HL-60 (cell line): ENCODE measurements at regions not wholly inside any gene's neighbourhood (a gene's known extent, or its start where the extent isn't known, plus 50 kb on each side); places are given as distances from the start of the nearest gene placed in this dataset.

Source experiments
- DNase-seq, 2 experiments: peaks; one replicate each; pipeline ENCODE4 v3.0.0-alpha.2; 2010 to 2020; ENCODE audit warnings: low read depth in 1 of 2, low spot score in 1 of 2
- H3K27ac ChIP-seq: fragments of 250-450 bp; sonication (Bioruptor Pico); replicated peaks from 2 replicates; pipeline ENCODE4 v1.5.1; 2020; ENCODE audit warnings: mild to moderate bottlenecking, moderate library complexity
- H3K27me3 ChIP-seq: fragments of 250-450 bp; sonication (Bioruptor Pico); 2 replicates; pipeline ENCODE4 v1.5.1; 2021; ENCODE audit warnings: mild to moderate bottlenecking, moderate library complexity; ENCODE audit not compliant: insufficient read depth, poor library complexity, severe bottlenecking
- H3K4me3 ChIP-seq: replicated peaks from 2 replicates; pipeline ENCODE4 v1.5.1; 2011; ENCODE audit warnings: mild to moderate bottlenecking, control low read depth, low read length; ENCODE audit not compliant: insufficient read depth
- GABPA ChIP-seq: IDR thresholded peaks from 2 replicates; pipeline ENCODE4 v1.6.1; 2012; ENCODE audit warnings: low read depth
- POLR2AphosphoS5 ChIP-seq: IDR thresholded peaks from 2 replicates; pipeline ENCODE4 v1.6.1; 2012; ENCODE audit warnings: low read depth
- SPI1 ChIP-seq: IDR thresholded peaks from 2 replicates; pipeline ENCODE4 v1.6.1; 2012; ENCODE audit warnings: low read depth, mild to moderate bottlenecking, borderline replicate concordance
- TF ChIP-seq, protein P1 (sequence below): IDR thresholded peaks from one replicate; pipeline ENCODE4 v1.5.1; 2011; ENCODE audit warnings: low read length, control low read depth, inconsistent platforms; ENCODE audit not compliant: insufficient read depth
- TF ChIP-seq, protein P2 (sequence below): IDR thresholded peaks from 2 replicates; pipeline ENCODE4 v1.6.1; 2012; ENCODE audit warnings: low read depth; ENCODE audit not compliant: insufficient replicate concordance

DNA sequence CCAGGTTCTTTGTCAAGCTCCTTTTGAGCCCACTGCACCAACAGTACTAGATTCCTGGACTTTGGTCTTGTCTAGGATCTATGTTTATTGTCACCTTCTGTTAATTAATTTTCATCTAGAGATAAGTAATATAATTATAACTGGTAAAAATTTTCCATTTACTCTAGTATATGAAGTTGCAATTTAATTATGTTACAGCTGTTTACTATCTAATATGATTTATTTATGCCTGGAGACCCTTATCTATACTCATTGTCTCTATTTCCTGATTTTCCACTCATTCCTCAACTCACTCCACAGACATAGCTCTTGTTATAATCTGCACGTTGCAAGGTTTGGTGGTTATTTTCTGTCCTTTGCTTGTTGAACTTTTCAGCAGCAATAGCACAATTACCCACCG, 63.2 kb upstream of the PHF14 start:
- TF ChIP-seq, protein P1, sequence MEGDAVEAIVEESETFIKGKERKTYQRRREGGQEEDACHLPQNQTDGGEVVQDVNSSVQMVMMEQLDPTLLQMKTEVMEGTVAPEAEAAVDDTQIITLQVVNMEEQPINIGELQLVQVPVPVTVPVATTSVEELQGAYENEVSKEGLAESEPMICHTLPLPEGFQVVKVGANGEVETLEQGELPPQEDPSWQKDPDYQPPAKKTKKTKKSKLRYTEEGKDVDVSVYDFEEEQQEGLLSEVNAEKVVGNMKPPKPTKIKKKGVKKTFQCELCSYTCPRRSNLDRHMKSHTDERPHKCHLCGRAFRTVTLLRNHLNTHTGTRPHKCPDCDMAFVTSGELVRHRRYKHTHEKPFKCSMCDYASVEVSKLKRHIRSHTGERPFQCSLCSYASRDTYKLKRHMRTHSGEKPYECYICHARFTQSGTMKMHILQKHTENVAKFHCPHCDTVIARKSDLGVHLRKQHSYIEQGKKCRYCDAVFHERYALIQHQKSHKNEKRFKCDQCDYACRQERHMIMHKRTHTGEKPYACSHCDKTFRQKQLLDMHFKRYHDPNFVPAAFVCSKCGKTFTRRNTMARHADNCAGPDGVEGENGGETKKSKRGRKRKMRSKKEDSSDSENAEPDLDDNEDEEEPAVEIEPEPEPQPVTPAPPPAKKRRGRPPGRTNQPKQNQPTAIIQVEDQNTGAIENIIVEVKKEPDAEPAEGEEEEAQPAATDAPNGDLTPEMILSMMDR, result no peak
- TF ChIP-seq SPI1, result no peak
- no peak for TF ChIP-seq GABPA
- TF ChIP-seq, protein P2, sequence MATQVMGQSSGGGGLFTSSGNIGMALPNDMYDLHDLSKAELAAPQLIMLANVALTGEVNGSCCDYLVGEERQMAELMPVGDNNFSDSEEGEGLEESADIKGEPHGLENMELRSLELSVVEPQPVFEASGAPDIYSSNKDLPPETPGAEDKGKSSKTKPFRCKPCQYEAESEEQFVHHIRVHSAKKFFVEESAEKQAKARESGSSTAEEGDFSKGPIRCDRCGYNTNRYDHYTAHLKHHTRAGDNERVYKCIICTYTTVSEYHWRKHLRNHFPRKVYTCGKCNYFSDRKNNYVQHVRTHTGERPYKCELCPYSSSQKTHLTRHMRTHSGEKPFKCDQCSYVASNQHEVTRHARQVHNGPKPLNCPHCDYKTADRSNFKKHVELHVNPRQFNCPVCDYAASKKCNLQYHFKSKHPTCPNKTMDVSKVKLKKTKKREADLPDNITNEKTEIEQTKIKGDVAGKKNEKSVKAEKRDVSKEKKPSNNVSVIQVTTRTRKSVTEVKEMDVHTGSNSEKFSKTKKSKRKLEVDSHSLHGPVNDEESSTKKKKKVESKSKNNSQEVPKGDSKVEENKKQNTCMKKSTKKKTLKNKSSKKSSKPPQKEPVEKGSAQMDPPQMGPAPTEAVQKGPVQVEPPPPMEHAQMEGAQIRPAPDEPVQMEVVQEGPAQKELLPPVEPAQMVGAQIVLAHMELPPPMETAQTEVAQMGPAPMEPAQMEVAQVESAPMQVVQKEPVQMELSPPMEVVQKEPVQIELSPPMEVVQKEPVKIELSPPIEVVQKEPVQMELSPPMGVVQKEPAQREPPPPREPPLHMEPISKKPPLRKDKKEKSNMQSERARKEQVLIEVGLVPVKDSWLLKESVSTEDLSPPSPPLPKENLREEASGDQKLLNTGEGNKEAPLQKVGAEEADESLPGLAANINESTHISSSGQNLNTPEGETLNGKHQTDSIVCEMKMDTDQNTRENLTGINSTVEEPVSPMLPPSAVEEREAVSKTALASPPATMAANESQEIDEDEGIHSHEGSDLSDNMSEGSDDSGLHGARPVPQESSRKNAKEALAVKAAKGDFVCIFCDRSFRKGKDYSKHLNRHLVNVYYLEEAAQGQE, result no peak
- TF ChIP-seq POLR2AphosphoS5, result no peak
- no peak overlapping the region for H3K27ac ChIP-seq
- H3K4me3 ChIP-seq, result no peak overlapping the region
- no peaks in the 10 kb centered on the region for H3K27me3 ChIP-seq
- no peak for DNase-seq

- DNase-seq, result no peak
- TF ChIP-seq, protein P2, result no peak
- TF ChIP-seq SPI1 (no peak), GABPA (no peak), POLR2AphosphoS5 (no peak)
- TF ChIP-seq, protein P1, result no peak
- no peaks in the 10 kb centered on the region for H3K27me3 ChIP-seq
- H3K27ac ChIP-seq, result no peak overlapping the region
- H3K4me3 ChIP-seq, result no peak overlapping the region
Measured at GRCh38 chr7:10912077-10912476, 61.6 kb upstream of the PHF14 start.

DNA sequence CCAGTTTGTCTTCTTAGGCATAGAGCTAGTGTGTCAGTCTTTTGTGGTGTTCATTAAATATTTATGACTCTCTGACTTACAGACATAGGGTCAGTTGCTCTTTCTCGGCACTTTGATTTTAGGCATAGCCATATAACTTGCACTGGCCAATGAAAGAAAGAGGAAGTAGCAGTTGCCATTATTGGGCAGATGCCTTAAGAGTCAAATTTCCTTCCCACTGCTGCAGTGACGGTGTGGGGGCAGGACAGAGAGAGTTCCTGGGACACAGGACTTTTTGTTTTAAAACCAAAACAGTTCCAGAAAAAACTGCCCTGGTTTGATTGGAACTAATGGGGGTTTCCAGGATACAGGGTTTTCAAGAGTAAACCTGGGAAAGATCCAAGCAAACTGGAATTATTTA, 60.2 kb upstream of the PHF14 start:
- Histone ChIP-seq H3K27ac (no peak overlapping the region), H3K27me3 (no peaks in the 10 kb centered on the region), H3K4me3 (no peak overlapping the region)
- TF ChIP-seq SPI1, result 0 out of 2 replicates have a peak, but pooled peaks have one; percentile 26
- TF ChIP-seq, protein P1, result no peak
- DNase-seq, result no peak

DNA sequence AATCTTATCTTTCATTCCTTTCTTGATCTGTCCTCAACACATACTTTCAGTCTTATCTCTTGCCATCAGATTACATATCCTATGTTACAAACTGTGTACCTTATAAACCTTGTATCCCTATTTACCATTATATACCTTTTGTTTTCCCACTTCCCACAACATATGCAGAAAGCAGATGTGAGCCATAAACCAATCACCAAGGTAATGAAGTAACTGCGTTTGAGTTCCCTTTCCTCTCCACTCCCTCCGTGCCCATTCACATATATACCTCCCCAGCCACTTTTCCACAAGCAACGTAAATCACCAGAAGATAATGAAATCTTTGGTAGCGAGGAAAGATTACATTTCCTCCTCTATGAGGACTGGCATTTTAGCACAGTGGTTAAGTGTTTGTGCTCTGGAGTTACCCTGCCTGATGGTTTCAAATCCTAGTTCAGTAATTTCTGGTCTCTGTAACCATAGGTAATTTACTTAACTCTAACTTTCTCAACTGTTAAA, 55.5 kb upstream of the PHF14 start:
- DNase-seq, result no peak
- H3K4me3 ChIP-seq, result no peak overlapping the region
- TF ChIP-seq, protein P1, result no peak
- TF ChIP-seq, protein P2, result no peak
- TF ChIP-seq POLR2AphosphoS5, result no peak
- no peak for TF ChIP-seq SPI1
- no peak for TF ChIP-seq GABPA
- H3K27me3 ChIP-seq, result no peaks in the 10 kb centered on the region
- H3K27ac ChIP-seq, result no peak overlapping the region
